Lower leg skin (tissue), 3 donors: ENCODE measurements at regions not wholly inside any gene's neighbourhood (a gene's known extent, or its start where the extent isn't known, plus 50 kb on each side); places are given as distances from the start of the nearest gene placed in this dataset.

Source experiments
- CTCF ChIP-seq, 3 donors: fragments of 450-650 bp; IDR thresholded peaks; one replicate each; pipeline ENCODE4 v1.5.1; 2016; ENCODE audit warnings: antibody characterized with exemption in 3 of 3, mild to moderate bottlenecking in 3 of 3, moderate library complexity in 2 of 3
- POLR2A ChIP-seq, 2 donors: fragments of 450-650 bp; IDR thresholded peaks; one replicate each; pipeline ENCODE4 v1.6.1; 2016 to 2017; ENCODE audit warnings: antibody characterized with exemption in 2 of 2, mild to moderate bottlenecking in 1 of 2, moderate library complexity in 1 of 2

- TF ChIP-seq CTCF (IDR thresholded peaks at IDR 0.05), result no peak
- no peak for TF ChIP-seq POLR2A (IDR thresholded peaks at IDR 0.05)
These were observed 94.5 kb upstream of the F13A1 start for GRCh38 chr6:6414931-6415330.
